ENCODE measurements at regions not wholly inside any gene's neighbourhood (a gene's known extent, or its start where the extent isn't known, plus 50 kb on each side); places are given as distances from the start of the nearest gene placed in this dataset.

DNA sequence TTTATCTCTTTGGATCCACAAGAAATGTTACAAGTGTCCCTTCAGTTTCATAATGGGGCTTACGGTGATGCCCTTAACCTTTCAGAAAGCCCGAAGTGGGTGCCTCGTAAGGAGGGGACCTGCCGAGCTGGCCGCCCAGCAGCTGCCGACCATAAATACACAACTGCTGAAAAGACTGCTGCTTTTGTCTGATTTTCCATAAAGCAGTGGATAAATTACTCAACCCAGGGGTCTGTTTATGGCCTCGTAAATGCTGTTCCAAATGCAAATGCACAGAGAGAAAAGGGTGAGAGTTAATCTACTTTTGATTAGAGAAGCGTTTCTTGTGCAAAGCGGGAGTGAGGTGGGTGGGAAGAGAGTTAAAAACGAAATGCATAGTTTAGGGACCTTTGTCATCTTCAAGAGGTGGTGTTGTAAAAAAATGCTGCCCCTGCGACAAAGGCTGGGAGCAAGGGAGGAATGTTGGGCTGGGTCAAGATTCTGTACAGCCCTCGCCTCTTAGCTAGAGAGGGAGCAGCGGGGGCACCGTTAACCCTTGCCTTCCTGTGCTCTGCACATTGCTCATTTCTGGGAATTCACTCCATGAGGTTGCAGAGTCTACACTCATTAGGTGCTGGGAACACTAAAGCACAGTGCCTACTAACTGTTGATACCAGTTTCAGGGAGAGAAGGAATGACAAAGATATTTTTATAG is 112.0 kb upstream of the MTHFD1L start:
- H3K27me3 ChIP-seq (replicated peaks; ENCODE audit: insufficient read depth, low read length) = no peaks in the 10 kb centered on the region
- H2AFZ ChIP-seq (ENCODE audit: low read length) = no peak overlapping the region
- no peaks in the 10 kb centered on the region for H3K36me3 ChIP-seq (replicated peaks; ENCODE audit: insufficient read depth, low read length)
- no peak overlapping the region for H3K4me2 ChIP-seq (ENCODE audit: low read depth, low read length)
- H3K9ac ChIP-seq (ENCODE audit: low read length) = no peak overlapping the region
- no peak for TF ChIP-seq EZH2phosphoT487 (IDR thresholded peaks at IDR 0.05; ENCODE audit: low read length)
- TF ChIP-seq, protein P1, sequence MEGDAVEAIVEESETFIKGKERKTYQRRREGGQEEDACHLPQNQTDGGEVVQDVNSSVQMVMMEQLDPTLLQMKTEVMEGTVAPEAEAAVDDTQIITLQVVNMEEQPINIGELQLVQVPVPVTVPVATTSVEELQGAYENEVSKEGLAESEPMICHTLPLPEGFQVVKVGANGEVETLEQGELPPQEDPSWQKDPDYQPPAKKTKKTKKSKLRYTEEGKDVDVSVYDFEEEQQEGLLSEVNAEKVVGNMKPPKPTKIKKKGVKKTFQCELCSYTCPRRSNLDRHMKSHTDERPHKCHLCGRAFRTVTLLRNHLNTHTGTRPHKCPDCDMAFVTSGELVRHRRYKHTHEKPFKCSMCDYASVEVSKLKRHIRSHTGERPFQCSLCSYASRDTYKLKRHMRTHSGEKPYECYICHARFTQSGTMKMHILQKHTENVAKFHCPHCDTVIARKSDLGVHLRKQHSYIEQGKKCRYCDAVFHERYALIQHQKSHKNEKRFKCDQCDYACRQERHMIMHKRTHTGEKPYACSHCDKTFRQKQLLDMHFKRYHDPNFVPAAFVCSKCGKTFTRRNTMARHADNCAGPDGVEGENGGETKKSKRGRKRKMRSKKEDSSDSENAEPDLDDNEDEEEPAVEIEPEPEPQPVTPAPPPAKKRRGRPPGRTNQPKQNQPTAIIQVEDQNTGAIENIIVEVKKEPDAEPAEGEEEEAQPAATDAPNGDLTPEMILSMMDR (IDR thresholded peaks at IDR 0.05; ENCODE audit: low read length) = no peak
- TF ChIP-seq EZH2 (optimal IDR thresholded peaks at IDR 0.05; ENCODE audit: low read depth, low read length) = no peak
- no peaks in the 10 kb centered on the region for H3F3A ChIP-seq (ENCODE audit: insufficient read depth, low read length)
- no peaks in the 10 kb centered on the region for H4K20me1 ChIP-seq (ENCODE audit: insufficient read depth, low read length)
- no peaks in the 10 kb centered on the region for H3K9me2 ChIP-seq (replicated peaks; ENCODE audit: insufficient read depth, low read length)
- no peaks in the 10 kb centered on the region for H3K79me2 ChIP-seq (ENCODE audit: low read length)
- H3K4me1 ChIP-seq (ENCODE audit: low read length) = no peaks in the 10 kb centered on the region
- no peaks in the 10 kb centered on the region for H3K9me3 ChIP-seq (replicated peaks; ENCODE audit: insufficient read depth, low read length)
- no peak for DNase-seq
- no peak overlapping the region for H3K27ac ChIP-seq (ENCODE audit: low read length)
- H3K4me3 ChIP-seq (ENCODE audit: low read length) = no peak overlapping the region

DNA sequence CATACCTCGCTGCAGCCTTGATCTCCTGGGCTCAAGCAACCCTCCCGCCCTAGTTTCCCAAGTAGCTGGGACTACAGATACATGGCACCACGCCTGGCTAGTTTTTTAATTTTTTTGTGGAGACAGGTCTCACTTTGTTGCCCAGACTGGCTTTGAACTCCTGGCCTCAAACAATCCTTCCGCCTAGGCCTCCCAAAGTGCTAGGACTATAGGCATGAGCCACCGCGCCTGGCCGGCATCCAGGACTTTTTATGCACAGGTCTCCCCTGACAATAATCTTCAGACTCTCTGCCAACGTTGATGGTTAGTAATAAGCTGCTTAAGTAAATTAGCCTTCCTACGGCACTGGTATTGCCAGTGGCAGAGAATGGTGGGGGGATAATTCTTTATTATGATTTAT is 110.5 kb upstream of the MTHFD1L start:
- no peaks in the 10 kb centered on the region for H3K9me3 ChIP-seq (replicated peaks; ENCODE audit: insufficient read depth, low read length)
- H3F3A ChIP-seq (ENCODE audit: insufficient read depth, low read length) = no peaks in the 10 kb centered on the region
- H3K27me3 ChIP-seq (replicated peaks; ENCODE audit: insufficient read depth, low read length) = no peaks in the 10 kb centered on the region
- no peak for DNase-seq
- H3K4me2 ChIP-seq (ENCODE audit: low read depth, low read length) = no peak overlapping the region
- no peaks in the 10 kb centered on the region for H3K36me3 ChIP-seq (replicated peaks; ENCODE audit: insufficient read depth, low read length)
- H3K4me3 ChIP-seq (ENCODE audit: low read length) = no peak overlapping the region
- H3K27ac ChIP-seq (ENCODE audit: low read length) = no peak overlapping the region
- TF ChIP-seq EZH2 (optimal IDR thresholded peaks at IDR 0.05; ENCODE audit: low read depth, low read length) = no peak
- no peak for TF ChIP-seq EZH2phosphoT487 (IDR thresholded peaks at IDR 0.05; ENCODE audit: low read length)
- TF ChIP-seq, protein P1 (IDR thresholded peaks at IDR 0.05; ENCODE audit: low read length) = no peak
- no peaks in the 10 kb centered on the region for H4K20me1 ChIP-seq (ENCODE audit: insufficient read depth, low read length)
- H3K9ac ChIP-seq (ENCODE audit: low read length) = no peak overlapping the region
- no peaks in the 10 kb centered on the region for H3K79me2 ChIP-seq (ENCODE audit: low read length)
- no peaks in the 10 kb centered on the region for H3K9me2 ChIP-seq (replicated peaks; ENCODE audit: insufficient read depth, low read length)
- H2AFZ ChIP-seq (ENCODE audit: low read length) = no peak overlapping the region
- H3K4me1 ChIP-seq (ENCODE audit: low read length) = no peaks in the 10 kb centered on the region

DNA sequence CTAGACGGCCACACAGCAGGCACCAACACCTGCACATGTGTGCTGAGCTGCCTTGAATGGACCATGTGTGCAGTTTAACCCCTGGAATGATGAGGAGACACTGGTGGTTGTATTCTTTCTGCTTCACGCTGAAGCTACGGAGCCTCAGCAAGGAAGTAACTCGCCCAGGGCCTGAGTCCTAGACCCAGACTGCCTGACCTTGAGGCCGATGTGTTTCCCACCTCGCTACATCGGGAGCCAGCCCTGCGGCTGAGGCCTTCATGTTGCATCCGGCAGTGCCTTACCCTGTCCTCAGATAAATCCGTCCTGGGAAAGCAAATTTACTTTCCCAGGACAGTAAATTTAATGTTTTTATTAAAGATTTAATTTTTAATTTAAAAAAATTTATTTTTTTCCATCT is 110.0 kb upstream of the MTHFD1L start:
- H3K4me1 ChIP-seq (ENCODE audit: low read length) = no peaks in the 10 kb centered on the region
- H3K9ac ChIP-seq (ENCODE audit: low read length) = no peak overlapping the region
- no peak for DNase-seq
- no peaks in the 10 kb centered on the region for H3K79me2 ChIP-seq (ENCODE audit: low read length)
- H3K9me2 ChIP-seq (replicated peaks; ENCODE audit: insufficient read depth, low read length) = no peaks in the 10 kb centered on the region
- no peak overlapping the region for H3K4me2 ChIP-seq (ENCODE audit: low read depth, low read length)
- H4K20me1 ChIP-seq (ENCODE audit: insufficient read depth, low read length) = no peaks in the 10 kb centered on the region
- H2AFZ ChIP-seq (ENCODE audit: low read length) = no peak overlapping the region
- no peaks in the 10 kb centered on the region for H3F3A ChIP-seq (ENCODE audit: insufficient read depth, low read length)
- H3K27me3 ChIP-seq (replicated peaks; ENCODE audit: insufficient read depth, low read length) = no peaks in the 10 kb centered on the region
- no peaks in the 10 kb centered on the region for H3K9me3 ChIP-seq (replicated peaks; ENCODE audit: insufficient read depth, low read length)
- H3K4me3 ChIP-seq (ENCODE audit: low read length) = no peak overlapping the region
- no peak overlapping the region for H3K27ac ChIP-seq (ENCODE audit: low read length)
- TF ChIP-seq EZH2phosphoT487 (IDR thresholded peaks at IDR 0.05; ENCODE audit: low read length) = no peak
- no peak for TF ChIP-seq EZH2 (optimal IDR thresholded peaks at IDR 0.05; ENCODE audit: low read depth, low read length)
- TF ChIP-seq, protein P1 (IDR thresholded peaks at IDR 0.05; ENCODE audit: low read length) = no peak
- H3K36me3 ChIP-seq (replicated peaks; ENCODE audit: insufficient read depth, low read length) = no peaks in the 10 kb centered on the region
